Thymus (tissue), 11 donors: ENCODE measurements at regions not wholly inside any gene's neighbourhood (a gene's known extent, or its start where the extent isn't known, plus 50 kb on each side); places are given as distances from the start of the nearest gene placed in this dataset.
A peak's percentile ranks its signal among the peaks of the same experiment; 100 is the strongest.

Source experiments
- DNase-seq, 9 donors: peaks; one replicate each; pipeline ENCODE4 v3.0.0-alpha.2; 2013; ENCODE audit warnings: low spot score in 9 of 9, low read depth in 6 of 9, missing footprints in 1 of 9
- H3K27ac ChIP-seq, 2 donors: one replicate each; pipeline ENCODE4 v1.5.1; 2013; ENCODE audit warnings: control low read depth in 1 of 2, low read depth in 1 of 2, low read length in 1 of 2, mild to moderate bottlenecking in 1 of 2, moderate library complexity in 1 of 2
- H3K27me3 ChIP-seq, 2 donors: one replicate each; pipeline ENCODE4 v1.5.1; 2013; ENCODE audit warnings: low read length in 1 of 2; ENCODE audit not compliant: control insufficient read depth in 2 of 2, insufficient read depth in 1 of 2
- H3K36me3 ChIP-seq, 2 donors: one replicate each; pipeline ENCODE4 v1.5.1; 2013; ENCODE audit warnings: low read length in 1 of 2, mild to moderate bottlenecking in 1 of 2, moderate library complexity in 1 of 2; ENCODE audit not compliant: control insufficient read depth in 2 of 2, insufficient read depth in 2 of 2
- H3K4me1 ChIP-seq, 2 donors: one replicate each; pipeline ENCODE4 v1.5.1; 2013; ENCODE audit warnings: low read length in 2 of 2; ENCODE audit not compliant: control insufficient read depth in 2 of 2, insufficient read depth in 2 of 2
- H3K4me3 ChIP-seq, 2 donors: one replicate each; pipeline ENCODE4 v1.5.1; 2013; ENCODE audit warnings: low read length in 2 of 2, control low read depth in 1 of 2, mild to moderate bottlenecking in 1 of 2
- H3K9me3 ChIP-seq, 2 donors: one replicate each; pipeline ENCODE4 v1.5.1; 2013; ENCODE audit warnings: low read length in 1 of 2, mild to moderate bottlenecking in 1 of 2; ENCODE audit not compliant: control insufficient read depth in 2 of 2, insufficient read depth in 1 of 2
- WGBS: extraction: QIAGEN DNeasy Blood & Tissue Kit; methylation state at CpG from one replicate; pipeline ENCODE4 v1.1.7; 2013; 5-methylcytosine and 5-hydroxymethylcytosine counted together
- donor health status: healthy.

DNA sequence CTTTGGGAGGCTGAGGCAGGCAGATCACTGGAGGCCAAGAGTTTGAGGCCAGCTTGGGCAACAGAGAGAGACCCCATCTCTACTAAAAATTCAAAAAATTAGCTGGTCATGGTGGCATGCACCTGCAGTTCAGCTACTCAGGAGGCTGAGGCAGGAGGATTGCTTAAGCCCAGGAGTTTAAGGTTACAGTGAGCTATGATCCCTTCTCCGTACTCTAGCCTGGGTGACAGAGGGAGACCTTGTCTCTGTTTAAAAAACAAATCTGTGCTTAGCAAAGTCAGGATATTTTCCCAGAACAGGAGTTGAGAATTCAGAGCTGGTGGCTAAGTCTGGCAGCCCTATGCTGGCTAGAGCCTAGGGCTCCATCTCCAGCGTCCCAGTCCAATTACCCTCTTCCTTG lies 142.9 kb upstream of the PZP start:
- 95% methylated on average over 2 of the region's 2 CpGs for WGBS

GRCh38 chr12:9349888-9350885 lies 142.0 kb upstream of the PZP start:
- Histone ChIP-seq H3K27ac (no peak overlapping the region), H3K9me3 (peaks cover 5 to 25% of the 10 kb centered on the region in 2 donors), H3K4me1 (peaks cover 2 to 8% of the 10 kb centered on the region in 2 donors), H3K4me3 (no peak overlapping the region), H3K36me3 (peaks cover 0 to 2% of the 10 kb centered on the region in 2 donors), H3K27me3 (no peaks in the 10 kb centered on the region)
- DNase-seq: peak in 1 of 9 donors; percentile 36
- 63% methylated on average over 16 of the region's 16 CpGs for WGBS

More for the DNA sequence above, 142.9 kb upstream of the PZP start:
- Histone ChIP-seq H3K4me1 (peaks cover 2 to 5% of the 10 kb centered on the region in 2 donors), H3K4me3 (no peak overlapping the region), H3K27me3 (no peaks in the 10 kb centered on the region), H3K27ac (no peak overlapping the region), H3K36me3 (peaks cover 0 to 2% of the 10 kb centered on the region in 2 donors), H3K9me3 (peaks cover 5 to 25% of the 10 kb centered on the region in 2 donors)
- no peak for DNase-seq

DNA sequence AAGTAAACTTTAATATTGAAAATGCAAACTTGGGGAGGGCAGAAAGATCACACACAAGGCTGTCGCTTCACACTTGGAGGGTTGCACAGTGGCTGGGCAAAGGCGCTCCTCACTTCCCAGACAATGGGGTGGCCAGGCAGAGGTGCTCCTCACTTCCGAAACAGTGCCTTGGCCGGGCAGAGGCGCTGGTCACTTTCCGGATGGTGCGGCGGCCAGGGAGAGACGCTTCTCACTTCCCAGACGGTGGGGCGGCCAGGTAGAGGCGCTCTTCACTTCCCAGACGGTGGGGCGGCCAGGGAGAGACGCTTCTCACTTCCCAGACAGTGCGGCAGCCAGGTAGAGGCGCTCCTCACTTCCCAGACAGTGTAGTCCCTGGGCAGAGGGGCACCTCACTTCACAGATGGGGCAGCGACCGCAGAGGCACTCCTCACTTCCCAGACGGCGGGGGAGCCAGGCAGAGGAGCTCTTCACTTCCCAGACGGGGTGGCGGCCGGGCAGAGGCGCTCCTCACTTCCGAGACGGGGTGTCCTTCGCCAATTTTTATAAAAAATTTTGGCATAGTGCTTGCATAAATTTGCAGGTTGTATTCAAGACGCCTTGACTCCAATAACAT lies 140.8 kb upstream of the PZP start:
- H3K9me3 ChIP-seq: peaks cover 5 to 18% of the 10 kb centered on the region in 2 donors
- H3K27ac ChIP-seq: no peak overlapping the region
- 97% methylated on average over 29 of the region's 29 CpGs for WGBS
- H3K4me1 ChIP-seq: peaks cover 2 to 8% of the 10 kb centered on the region in 2 donors
- no peak for DNase-seq
- H3K36me3 ChIP-seq: peaks cover 0 to 2% of the 10 kb centered on the region in 2 donors
- no peaks in the 10 kb centered on the region for H3K27me3 ChIP-seq
- H3K4me3 ChIP-seq: no peak overlapping the region

- no peak overlapping the region for H3K4me3 ChIP-seq
- 97% methylated on average over 5 of the region's 5 CpGs for WGBS
- no peaks in the 10 kb centered on the region for H3K27me3 ChIP-seq
- peaks cover 0 to 6% of the 10 kb centered on the region in 2 donors for H3K9me3 ChIP-seq
- DNase-seq: no peak
- H3K36me3 ChIP-seq: peaks cover 0 to 2% of the 10 kb centered on the region in 2 donors
- H3K4me1 ChIP-seq: peaks cover 2 to 8% of the 10 kb centered on the region in 2 donors
- H3K27ac ChIP-seq: no peak overlapping the region
Observed at GRCh38 chr12:9347328-9348127, 139.3 kb upstream of the PZP start.

DNA sequence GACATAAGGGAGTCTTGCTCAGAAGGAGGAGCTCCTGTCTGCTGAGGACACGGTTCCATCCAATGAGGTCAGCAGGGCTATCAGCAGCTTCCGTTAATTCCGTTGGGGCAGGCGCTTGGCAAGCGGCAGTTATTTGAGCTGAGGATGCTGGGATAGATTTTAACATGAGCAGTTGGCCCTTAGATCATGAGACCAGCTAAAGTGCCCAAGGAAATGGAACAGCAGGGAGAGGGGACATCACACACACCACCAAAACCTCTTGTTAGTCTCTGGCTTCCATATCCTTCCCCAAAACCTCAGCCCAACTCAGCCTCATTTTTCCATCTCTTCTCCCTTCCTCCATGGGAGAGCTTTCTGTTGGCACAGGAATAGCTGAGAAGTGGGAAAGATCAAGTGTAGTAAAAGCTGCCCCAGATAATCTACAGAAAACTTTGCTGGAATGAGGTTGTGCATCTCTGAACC lies 138.7 kb upstream of the PZP start:
- Histone ChIP-seq H3K4me3 (no peak overlapping the region), H3K27ac (no peak overlapping the region), H3K36me3 (peaks cover 0 to 2% of the 10 kb centered on the region in 2 donors), H3K4me1 (peaks cover 2 to 8% of the 10 kb centered on the region in 2 donors), H3K27me3 (no peaks in the 10 kb centered on the region), H3K9me3 (peaks cover 0 to 2% of the 10 kb centered on the region in 2 donors)
- DNase-seq: no peak
- 90% methylated on average over 5 of the region's 5 CpGs for WGBS

GRCh38 chr12:9345171-9345570 lies 137.0 kb upstream of the PZP start:
- Histone ChIP-seq H3K36me3 (peaks cover 0 to 2% of the 10 kb centered on the region in 2 donors), H3K27me3 (no peaks in the 10 kb centered on the region), H3K4me1 (peaks cover 0 to 3% of the 10 kb centered on the region in 2 donors), H3K4me3 (no peak overlapping the region), H3K9me3 (peaks cover 0 to 2% of the 10 kb centered on the region in 2 donors), H3K27ac (no peak overlapping the region)
- peak in 1 of 9 donors; percentile 46 for DNase-seq

- Histone ChIP-seq H3K4me3 (no peak overlapping the region), H3K9me3 (peaks cover 0 to 2% of the 10 kb centered on the region in 2 donors), H3K27me3 (no peaks in the 10 kb centered on the region), H3K36me3 (peaks cover 0 to 2% of the 10 kb centered on the region in 2 donors), H3K27ac (no peak overlapping the region), H3K4me1 (peaks cover 0 to 3% of the 10 kb centered on the region in 2 donors)
- DNase-seq: no peak
- WGBS: 92% methylated on average over 2 of the region's 2 CpGs
Observed at GRCh38 chr12:9344541-9344940, 136.3 kb upstream of the PZP start.

- 96% methylated on average over 3 of the region's 3 CpGs for WGBS
- Histone ChIP-seq H3K27ac (no peak overlapping the region), H3K27me3 (no peaks in the 10 kb centered on the region), H3K4me3 (no peak overlapping the region), H3K9me3 (peaks cover 0 to 2% of the 10 kb centered on the region in 2 donors), H3K36me3 (peaks cover 0 to 2% of the 10 kb centered on the region in 2 donors), H3K4me1 (peaks cover 0 to 3% of the 10 kb centered on the region in 2 donors)
- DNase-seq: no peak
Observed at GRCh38 chr12:9343731-9344130, 135.5 kb upstream of the PZP start.
